ENCODE measurements at regions not wholly inside any gene's neighbourhood (a gene's known extent, or its start where the extent isn't known, plus 50 kb on each side); places are given as distances from the start of the nearest gene placed in this dataset.
"Not testable (repeated sequence)": the region's sequence is repeated elsewhere in the genome, so short reads cannot be mapped to it uniquely, and the experiment has no call there.

DNA sequence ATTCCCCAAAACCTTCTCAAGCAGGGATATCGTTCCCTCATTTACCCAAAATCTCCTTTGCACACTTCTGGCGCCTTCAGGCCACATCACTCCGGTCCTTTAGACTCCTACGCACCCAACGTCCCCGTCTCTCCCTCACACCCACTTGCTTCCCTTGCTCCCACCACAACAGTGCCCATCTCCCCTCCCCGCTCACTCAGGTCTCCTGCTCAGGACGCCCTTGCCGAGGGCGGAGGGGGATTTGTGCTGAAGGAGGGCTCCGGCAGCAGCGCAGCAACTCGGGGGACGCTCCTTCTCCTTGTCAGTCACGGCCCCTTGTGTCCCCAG lies 71.6 kb downstream of the PCMTD2 start:
- H3K4me3 ChIP-seq; in situ Hi-C loops (cut with MboI; ENCODE audit: low pct_unique_long_range_greater_than_20kb in 2 of 9, low sequenced_read_pairs in 9 of 9, unreplicated experiment in 9 of 9); H3K4me1 ChIP-seq (replicated peaks in 1 of 2); H3K27ac ChIP-seq: not testable (repeated sequence)
- no CpG with 5 or more reads among the region's 15 CpGs for WGBS, 10 experiments
- peak in 6 of 8 experiments; percentile 5 to 40 (median 12) for ATAC-seq (replicated peaks in 6 of 8)

- H3K27ac ChIP-seq; in situ Hi-C loops (cut with MboI; ENCODE audit: low pct_unique_long_range_greater_than_20kb in 2 of 9, low sequenced_read_pairs in 9 of 9, unreplicated experiment in 9 of 9); H3K4me1 ChIP-seq (replicated peaks in 1 of 2): not testable (repeated sequence)
- peak; percentile 89 to 100 (median 93) for ATAC-seq (replicated peaks in 6 of 8)
- no CpG with 5 or more reads among the region's 74 CpGs for WGBS, 10 experiments
- peak overlapping the region; percentile 27 to 52 (median 37) for H3K4me3 ChIP-seq
These were observed 72.2 kb downstream of the PCMTD2 start for GRCh38 chr20:64327550-64328317.

GRCh38 chr20:64328595-64329250 lies 73.2 kb downstream of the PCMTD2 start:
- in situ Hi-C loops (cut with MboI; ENCODE audit: low pct_unique_long_range_greater_than_20kb in 2 of 9, low sequenced_read_pairs in 9 of 9, unreplicated experiment in 9 of 9) = not testable (repeated sequence)
- 0 to 60% (median 8%) methylated on average over 2 to 4 of the region's 9 CpGs; no CpG with 5 or more reads in 6 of the 10 experiments for WGBS, 10 experiments

GRCh38 chr20:64332627-64333026 lies 77.1 kb downstream of the PCMTD2 start:
- H3K4me1 ChIP-seq (replicated peaks in 1 of 2); ATAC-seq (replicated peaks in 6 of 8); H3K27ac ChIP-seq; H3K4me3 ChIP-seq; in situ Hi-C loops (cut with MboI; ENCODE audit: low pct_unique_long_range_greater_than_20kb in 2 of 9, low sequenced_read_pairs in 9 of 9, unreplicated experiment in 9 of 9): not testable (repeated sequence)

More at GRCh38 chr20:64328595-64329250, 73.2 kb downstream of the PCMTD2 start:
- H3K4me1 ChIP-seq (replicated peaks in 1 of 2); H3K27ac ChIP-seq: not testable (repeated sequence)
- peak overlapping the region in 3 of 5 donors; percentile 15 to 26 (median 19) for H3K4me3 ChIP-seq
- peak in 1 of 8 experiments; percentile 11 for ATAC-seq (replicated peaks in 6 of 8)

Data from motor neuron (in vitro differentiated cells).